NCI-H748 treated with DMSO at 0.1 percent for 48 hours (cell line): ENCODE measurements at regions not wholly inside any gene's neighbourhood (a gene's known extent, or its start where the extent isn't known, plus 50 kb on each side); places are given as distances from the start of the nearest gene placed in this dataset.

Source experiments
- DNase-seq: peaks from one replicate; lab custom pipeline; 2025; lab: John Stamatoyannopoulos, UW

- DNase-seq, result no peak
These were observed 161.7 kb upstream of the FN1 start for GRCh38 chr2:215597577-215597976.

GRCh38 chr2:215594766-215595165 is 158.9 kb upstream of the FN1 start:
- DNase-seq, result no peak

GRCh38 chr2:215590010-215590745 is 154.3 kb upstream of the FN1 start:
- no peak for DNase-seq

GRCh38 chr2:215583881-215584280 is 148.0 kb upstream of the FN1 start:
- no peak for DNase-seq

DNA sequence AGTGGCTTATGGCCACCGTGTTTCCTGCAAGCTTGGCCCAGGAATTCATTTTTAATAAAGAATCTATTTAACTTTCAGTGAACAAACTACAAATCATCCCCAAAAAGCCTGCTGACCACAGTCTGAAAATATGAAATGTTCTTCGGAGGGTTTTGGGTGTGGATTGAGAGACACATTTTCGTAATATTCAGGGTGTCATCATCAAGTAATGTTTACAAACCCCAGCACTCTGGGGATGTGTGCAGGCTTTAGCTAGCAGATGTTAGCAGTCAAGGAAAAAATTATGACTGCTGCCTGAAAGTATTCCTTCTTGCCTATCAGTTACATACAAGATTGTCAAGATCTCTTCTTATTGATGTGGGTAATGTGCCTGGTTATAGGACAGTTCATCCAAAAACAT is 143.9 kb upstream of the FN1 start:
- DNase-seq, result no peak

DNA sequence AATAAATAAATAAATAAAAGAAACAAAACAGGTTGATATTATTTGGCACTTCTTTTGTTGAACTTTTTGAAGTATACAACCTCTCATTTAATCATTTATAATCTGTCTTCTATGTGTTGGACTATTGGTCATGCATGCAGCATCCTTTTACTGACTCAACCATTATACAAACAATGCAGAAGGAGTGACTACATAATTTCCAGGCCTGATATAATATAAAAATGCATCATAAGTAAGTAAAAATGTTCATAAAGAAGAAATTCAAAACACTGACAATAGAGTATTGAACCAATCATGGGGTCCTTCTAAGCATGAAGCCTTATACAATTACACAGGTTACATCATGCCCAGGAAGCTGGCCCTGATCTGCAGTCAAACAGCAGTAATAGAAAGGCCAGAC is 141.5 kb upstream of the FN1 start:
- DNase-seq, result no peak

DNA sequence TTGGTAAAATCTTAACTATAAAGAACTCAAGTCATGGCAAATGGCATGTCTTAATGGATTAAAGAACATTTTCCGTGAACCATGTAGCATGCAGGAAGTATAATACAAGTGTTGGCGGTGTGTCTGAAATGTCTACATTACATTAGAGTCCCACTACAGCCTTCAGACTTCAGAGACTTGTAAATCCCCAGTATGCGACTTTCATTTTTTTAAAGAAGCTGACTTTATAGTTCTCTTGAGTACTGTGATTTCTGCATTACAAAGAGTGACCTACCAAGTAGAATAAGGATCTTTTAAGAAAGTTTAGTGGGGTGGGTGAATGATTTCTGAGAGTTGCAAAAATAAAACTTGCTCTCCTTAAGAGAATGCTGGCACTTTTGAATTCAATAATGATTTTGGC is 140.7 kb upstream of the FN1 start:
- no peak for DNase-seq

DNA sequence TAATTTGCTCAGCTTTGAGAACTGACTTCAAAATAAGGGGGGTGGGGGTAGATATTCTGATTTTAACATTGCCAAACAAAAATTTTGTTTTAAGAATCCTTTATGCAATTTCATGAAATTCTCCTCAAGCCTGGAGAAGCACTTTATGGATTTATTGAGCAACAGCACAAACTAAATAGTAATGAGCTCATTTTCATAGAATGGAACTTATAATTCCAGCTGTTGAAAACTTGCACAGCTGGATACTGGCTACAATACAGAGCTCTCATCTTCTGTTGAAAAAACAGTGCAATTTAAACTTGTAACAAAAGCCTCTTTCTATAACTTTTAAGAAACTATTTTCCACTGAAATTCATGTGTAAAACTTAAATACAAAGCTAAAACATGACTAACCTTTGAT is 137.6 kb upstream of the FN1 start:
- no peak for DNase-seq

DNA sequence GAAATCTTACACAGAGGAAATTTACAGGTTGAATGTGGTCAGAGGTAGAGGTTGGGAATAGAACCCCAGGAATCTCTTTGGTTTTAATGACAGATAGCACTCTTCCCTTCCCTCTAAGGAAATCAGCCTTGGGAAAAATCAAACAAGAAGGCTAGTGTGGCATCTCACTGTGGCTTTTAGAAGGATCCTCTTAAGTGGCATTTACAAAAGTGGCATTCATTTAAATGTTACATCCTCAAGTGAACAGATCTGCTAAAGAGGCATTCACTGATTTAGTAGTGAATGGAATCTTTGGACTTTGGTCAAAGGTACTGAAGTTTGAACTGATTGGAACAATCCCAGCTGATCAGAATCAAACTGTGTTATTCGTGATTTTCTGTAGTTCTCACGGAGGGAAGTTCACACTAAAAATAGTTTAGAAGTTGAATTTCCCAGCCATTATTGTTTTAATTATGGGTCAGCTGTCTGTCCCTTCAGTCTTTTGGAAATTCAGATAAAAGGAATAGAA is 136.5 kb upstream of the FN1 start:
- no peak for DNase-seq

DNA sequence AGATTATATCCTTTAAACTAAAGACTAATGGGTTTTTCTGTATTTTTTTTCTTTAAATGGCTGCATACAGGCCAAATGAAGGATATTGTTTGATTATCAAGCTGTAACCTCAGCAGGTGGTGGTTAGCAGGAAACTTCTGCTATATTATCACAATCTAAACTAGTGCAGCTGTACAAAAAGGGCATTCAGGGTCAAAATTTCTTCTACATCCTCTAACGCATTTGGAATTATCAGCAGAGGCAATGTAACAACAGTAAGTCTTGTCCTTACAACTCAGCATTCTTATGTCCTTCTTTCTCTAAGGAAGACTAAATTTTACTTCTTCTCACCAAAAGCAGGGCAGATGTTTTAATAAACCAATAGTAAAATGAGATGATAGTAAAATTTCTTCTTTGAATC is 135.8 kb upstream of the FN1 start:
- no peak for DNase-seq

DNA sequence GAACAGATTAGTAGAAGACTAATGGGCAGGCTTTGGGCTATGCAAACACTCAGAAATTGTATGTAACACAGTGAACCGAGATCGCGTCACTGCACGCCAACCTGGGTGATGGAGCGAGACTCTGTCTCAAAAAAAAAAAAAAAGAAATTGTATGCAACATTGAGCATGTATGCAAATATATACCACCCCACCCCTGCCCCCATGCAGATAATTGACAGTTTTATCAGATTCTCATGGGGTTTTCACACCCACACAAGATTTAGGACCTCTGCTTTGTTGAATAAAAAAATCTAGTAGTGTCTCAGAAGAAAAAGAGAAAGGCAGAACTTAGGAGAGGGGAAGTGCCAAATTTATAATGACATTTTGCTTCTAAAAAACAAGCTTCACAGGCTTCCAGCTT is 131.6 kb upstream of the FN1 start:
- DNase-seq, result no peak

DNA sequence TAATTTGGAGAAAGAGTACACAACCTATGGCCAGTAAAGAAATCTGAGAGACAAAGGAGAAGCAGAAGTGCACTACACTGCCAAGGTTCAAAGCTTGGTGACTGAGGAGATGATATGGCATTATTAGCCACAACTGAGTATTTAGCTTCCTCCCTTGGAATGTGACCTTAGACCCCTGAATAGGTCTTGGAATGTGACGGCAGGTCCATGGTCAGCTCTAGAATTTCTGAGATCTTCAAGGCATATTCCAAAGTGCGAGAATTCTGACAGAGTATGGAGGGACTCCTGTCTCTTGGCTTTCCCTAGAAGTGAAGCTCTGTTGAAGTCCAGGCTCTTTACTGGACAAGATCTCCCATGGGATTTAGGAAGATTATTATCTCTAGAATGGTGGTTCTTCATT is 130.0 kb upstream of the FN1 start:
- DNase-seq, result no peak

DNA sequence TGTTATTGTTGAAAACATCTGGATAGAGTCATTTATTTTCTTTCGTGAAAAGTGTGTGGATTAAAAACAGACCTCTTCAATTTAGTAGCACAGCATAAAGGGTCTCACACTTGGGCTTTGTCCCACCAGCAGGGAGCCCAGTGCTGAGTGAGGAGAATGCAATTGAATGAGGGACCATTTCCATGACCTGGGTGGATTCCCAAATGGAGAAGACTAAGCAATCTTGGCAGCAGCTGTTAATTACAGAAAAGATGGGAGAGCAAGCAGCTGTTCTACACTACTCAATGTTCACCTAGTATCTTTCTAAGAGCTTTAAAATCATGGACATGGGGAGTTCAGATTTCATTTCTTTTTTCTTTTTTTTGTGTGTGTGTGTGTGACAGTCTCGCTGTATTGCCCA is 121.8 kb upstream of the FN1 start:
- no peak for DNase-seq

GRCh38 chr2:215556979-215557378 is 121.1 kb upstream of the FN1 start:
- no peak for DNase-seq

DNA sequence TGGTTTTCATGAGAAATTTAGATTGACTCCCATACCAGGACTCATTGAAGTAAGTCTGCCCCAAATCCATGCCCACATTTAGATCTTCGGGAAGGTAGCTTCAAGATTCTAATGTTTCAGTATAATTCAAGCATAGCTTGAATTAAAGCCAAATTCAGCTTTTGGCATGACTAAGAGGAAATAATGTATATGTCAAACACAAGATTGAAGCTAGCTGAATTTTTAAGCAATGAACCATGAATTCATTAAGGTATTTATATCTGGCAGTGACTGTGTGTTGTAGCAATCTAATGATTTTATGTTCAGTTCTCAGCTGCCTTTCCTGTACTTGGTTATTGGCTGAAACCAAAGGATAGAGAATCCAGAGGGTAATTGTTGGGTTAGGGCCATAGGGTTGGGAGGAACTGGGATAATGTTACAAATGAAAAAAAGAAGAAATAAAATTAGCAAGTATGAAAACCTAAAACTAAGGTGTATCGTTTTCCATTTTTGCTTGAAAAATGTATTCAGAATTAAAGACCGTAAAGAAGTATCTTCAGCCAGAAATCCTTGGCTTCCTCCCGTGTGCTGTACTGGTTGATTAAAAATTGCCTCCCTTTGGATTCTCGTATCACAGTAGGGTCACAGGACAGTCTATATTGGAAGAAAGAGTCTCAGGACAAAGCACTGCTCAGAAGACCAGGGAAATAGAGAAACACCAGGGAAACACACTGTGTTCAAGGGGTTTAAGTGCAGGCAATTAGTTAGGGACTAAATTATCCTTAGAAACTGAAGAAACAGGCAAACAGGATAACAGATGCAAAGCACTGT is 119.0 kb upstream of the FN1 start:
- no peak for DNase-seq

DNA sequence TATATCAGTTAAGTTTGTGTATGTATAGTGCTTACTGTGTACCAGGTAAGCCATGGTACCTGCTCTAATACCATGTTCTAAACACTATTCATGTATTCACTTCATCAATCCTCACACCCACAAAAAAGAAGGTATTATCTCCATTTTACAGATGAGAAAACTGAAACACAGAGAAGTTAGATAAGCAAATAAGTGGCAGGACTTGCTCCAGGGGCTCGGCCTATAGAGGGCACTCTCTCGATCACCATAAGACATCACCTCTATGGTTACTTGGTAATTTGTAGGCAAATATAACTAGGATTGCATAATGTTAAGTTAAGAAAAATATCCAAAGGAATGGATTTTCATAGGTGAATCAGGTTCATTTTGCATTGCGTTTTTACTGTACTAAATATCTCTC is 118.1 kb upstream of the FN1 start:
- no peak for DNase-seq

GRCh38 chr2:215552144-215552580 is 116.3 kb upstream of the FN1 start:
- no peak for DNase-seq

DNA sequence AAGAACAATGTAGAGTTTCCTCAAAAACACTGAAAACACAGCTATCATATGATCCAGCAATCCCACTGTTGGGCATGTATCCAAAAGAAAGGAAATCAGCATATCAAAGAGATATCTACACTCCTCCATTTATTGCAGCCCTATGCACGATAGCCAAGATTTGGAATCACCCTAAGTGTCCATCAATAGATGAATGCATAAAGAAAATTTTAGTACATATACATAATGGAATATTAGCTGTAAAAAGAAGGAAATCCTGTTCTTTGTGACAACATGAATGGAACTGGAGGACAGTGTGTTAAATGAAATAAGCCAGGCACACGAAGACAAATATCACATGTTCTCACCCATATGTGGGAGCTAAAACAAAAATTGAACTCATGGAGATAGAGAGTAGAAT is 114.5 kb upstream of the FN1 start:
- no peak for DNase-seq

DNA sequence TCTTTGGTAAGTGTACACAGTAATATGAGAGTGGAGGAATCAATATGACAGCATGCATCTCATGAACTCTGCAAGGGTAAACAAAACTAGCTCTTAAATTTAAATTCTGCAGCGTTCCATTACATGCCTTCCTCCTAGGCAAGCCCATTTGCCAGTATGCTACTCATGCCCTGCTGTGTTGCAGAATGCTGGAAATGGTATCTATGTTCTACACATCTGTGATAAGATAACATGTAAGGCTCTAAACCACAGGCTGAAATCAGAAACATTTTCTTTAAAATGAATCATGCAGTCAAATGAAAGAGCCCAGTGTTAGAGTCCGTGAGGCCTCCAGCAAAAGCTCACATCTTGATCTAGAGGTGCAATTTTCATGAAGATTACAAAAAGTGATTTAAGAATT is 112.8 kb upstream of the FN1 start:
- no peak for DNase-seq

- no peak for DNase-seq
These were observed 106.8 kb upstream of the FN1 start for GRCh38 chr2:215542690-215543089.

GRCh38 chr2:215540658-215541057 is 104.8 kb upstream of the FN1 start:
- DNase-seq, result no peak

- no peak for DNase-seq
These were observed 101.7 kb upstream of the FN1 start for GRCh38 chr2:215537611-215538010.

GRCh38 chr2:215536510-215536909 is 100.6 kb upstream of the FN1 start:
- DNase-seq, result no peak
